Spleen (tissue), 7 donors: ENCODE measurements at regions not wholly inside any gene's neighbourhood (a gene's known extent, or its start where the extent isn't known, plus 50 kb on each side); places are given as distances from the start of the nearest gene placed in this dataset.

Experiments used
- POLR2A ChIP-seq, 3 donors: fragments of 450-650 bp; IDR thresholded peaks; one replicate each; pipeline ENCODE4 v1.5.1; 2017; ENCODE audit warnings: antibody characterized with exemption in 3 of 3, mild to moderate bottlenecking in 1 of 3
- POLR2AphosphoS5 ChIP-seq, 3 donors: sonication (generic); formaldehyde crosslinking; IDR thresholded peaks; one replicate each; pipeline ENCODE4 v1.5.1; 2017; ENCODE audit warnings: antibody characterized with exemption in 3 of 3
- TF ChIP-seq, protein P1 (sequence below), 11 experiments: fragments of 200-600 bp in 7 of 11; fragments of 450-650 bp in 4 of 11; sonication (generic) in 4 of 11; IDR thresholded peaks in 8 of 11; conservative IDR thresholded peaks in 3 of 11; 1 replicate in 7 of 11; 2 replicates in 4 of 11; pipeline versions ENCODE4 v1.4.0 to v1.8.0; 2016 to 2021; ENCODE audit warnings: antibody characterized with exemption in 11 of 11, inconsistent platforms in 4 of 11, mild to moderate bottlenecking in 1 of 11
- donor health status: DM: no; HTN: no; CAD: no; lungs with moderate emphysema.
- donor health status: DM: no; HTN: no; CAD: no.
- donor health status: DM: no; HTN: no; CAD: no.

DNA sequence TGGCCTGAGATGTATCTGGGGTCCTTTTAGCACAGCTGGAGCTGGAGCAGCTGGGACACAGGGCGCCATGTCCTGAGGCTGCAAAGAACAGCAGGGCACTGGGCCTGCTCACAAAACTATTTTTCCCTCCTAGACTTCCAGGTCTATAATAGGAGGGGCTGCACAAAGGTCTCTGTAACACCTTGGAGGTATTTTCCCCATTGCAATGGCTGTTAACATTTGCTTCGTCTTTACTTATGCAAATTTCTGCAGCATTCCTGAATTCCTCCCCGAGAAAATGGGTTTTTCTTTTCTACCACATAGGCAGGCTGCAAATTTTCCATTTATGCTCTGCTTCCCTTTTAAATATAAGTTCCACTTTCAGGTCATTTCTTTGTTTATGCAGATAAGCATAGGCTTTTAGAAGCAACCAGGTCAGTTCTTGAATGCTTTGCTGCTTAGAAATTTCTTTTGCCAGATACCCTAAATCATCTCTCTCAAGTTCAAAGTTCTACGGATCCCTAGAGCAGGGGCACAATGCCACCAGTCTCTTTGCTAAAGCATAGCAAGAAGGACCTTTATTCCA, 130.8 kb downstream of the PCSK1 start:
- TF ChIP-seq, protein P1, sequence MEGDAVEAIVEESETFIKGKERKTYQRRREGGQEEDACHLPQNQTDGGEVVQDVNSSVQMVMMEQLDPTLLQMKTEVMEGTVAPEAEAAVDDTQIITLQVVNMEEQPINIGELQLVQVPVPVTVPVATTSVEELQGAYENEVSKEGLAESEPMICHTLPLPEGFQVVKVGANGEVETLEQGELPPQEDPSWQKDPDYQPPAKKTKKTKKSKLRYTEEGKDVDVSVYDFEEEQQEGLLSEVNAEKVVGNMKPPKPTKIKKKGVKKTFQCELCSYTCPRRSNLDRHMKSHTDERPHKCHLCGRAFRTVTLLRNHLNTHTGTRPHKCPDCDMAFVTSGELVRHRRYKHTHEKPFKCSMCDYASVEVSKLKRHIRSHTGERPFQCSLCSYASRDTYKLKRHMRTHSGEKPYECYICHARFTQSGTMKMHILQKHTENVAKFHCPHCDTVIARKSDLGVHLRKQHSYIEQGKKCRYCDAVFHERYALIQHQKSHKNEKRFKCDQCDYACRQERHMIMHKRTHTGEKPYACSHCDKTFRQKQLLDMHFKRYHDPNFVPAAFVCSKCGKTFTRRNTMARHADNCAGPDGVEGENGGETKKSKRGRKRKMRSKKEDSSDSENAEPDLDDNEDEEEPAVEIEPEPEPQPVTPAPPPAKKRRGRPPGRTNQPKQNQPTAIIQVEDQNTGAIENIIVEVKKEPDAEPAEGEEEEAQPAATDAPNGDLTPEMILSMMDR (IDR thresholded peaks at IDR 0.05 in 8 of 11, conservative IDR thresholded peaks at IDR 0.05 in 3 of 11) = no peak
- no peak for TF ChIP-seq POLR2AphosphoS5 (IDR thresholded peaks at IDR 0.05)
- no peak for TF ChIP-seq POLR2A (IDR thresholded peaks at IDR 0.05)
